ENCODE measurements at regions not wholly inside any gene's neighbourhood (a gene's known extent, or its start where the extent isn't known, plus 50 kb on each side); places are given as distances from the start of the nearest gene placed in this dataset.
"Not testable (repeated sequence)": the region's sequence is repeated elsewhere in the genome, so short reads cannot be mapped to it uniquely, and the experiment has no call there.

DNA sequence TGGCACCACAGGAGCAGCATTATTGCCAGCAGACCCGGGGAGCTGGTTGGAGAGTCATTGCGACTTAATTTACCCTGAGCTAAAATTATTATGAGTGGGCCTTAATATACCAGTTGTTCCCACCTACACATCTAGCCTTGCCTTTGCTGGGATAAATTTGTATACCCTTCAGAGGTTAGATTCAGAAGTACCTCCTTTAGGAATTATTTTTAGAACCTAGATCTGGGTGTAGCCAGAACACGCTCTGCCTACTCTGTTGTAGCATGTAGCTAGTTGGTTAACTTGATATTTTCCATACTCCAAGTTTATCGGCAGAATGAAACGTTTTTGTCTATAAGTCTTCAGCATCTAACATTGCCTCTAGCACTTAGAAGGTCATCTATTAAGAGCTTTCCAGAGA, 65.5 kb upstream of the SEC22B start:
- H3K27me3 Mint-ChIP-seq (ENCODE audit: low read depth); H3K4me1 Mint-ChIP-seq (ENCODE audit: low read depth); H3K27ac Mint-ChIP-seq; H3K9me3 Mint-ChIP-seq; H3K36me3 Mint-ChIP-seq (ENCODE audit: low read depth); intact Hi-C loops (cut with micrococcal nuclease); DNase-seq; CTCF ChIA-PET; H3K4me3 Mint-ChIP-seq: not testable (repeated sequence)

DNA sequence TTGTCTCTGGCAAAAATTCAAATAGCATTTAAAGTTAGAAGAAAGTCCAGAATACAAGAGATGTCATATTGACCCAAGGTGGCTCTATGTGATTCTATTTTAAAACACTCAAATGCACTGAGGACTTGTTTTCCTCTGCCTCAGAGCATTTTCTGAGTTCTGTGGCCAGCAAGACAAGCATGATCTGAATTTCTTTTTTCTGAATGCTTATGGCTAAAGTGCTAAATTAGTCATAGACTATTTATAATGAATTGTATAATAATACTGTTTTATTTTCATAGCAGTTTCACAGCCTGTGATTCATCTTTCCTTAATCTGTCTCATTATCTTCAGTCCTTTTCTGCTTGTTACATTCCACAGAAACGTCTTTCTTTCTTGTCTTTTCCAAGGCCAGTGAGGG, 63.9 kb upstream of the SEC22B start:
- H3K27ac Mint-ChIP-seq; H3K4me3 Mint-ChIP-seq; intact Hi-C loops (cut with micrococcal nuclease); H3K9me3 Mint-ChIP-seq; CTCF ChIA-PET; H3K36me3 Mint-ChIP-seq (ENCODE audit: low read depth); H3K27me3 Mint-ChIP-seq (ENCODE audit: low read depth); DNase-seq; H3K4me1 Mint-ChIP-seq (ENCODE audit: low read depth): not testable (repeated sequence)

DNA sequence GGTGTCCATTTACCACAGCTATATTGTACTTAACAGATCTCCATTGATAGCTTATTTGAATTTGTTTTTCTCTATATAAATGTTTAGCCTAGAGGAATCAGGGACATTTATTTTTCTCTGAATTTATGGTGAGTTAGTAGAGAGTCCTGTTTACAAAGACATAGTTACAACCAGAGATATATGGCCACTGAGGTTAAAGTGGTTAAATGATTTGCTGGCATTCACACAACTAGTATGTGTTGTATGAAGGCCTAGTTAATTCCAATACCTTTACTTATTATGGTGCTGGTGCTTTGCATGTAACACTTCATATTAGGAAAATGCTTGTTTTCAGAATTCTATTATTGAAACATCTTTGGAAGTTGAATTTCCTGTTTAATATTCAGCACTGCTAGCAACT, 63.0 kb upstream of the SEC22B start:
- H3K9me3 Mint-ChIP-seq; H3K4me1 Mint-ChIP-seq (ENCODE audit: low read depth); H3K27ac Mint-ChIP-seq; DNase-seq; CTCF ChIA-PET; intact Hi-C loops (cut with micrococcal nuclease); H3K27me3 Mint-ChIP-seq (ENCODE audit: low read depth); H3K36me3 Mint-ChIP-seq (ENCODE audit: low read depth); H3K4me3 Mint-ChIP-seq: not testable (repeated sequence)

DNA sequence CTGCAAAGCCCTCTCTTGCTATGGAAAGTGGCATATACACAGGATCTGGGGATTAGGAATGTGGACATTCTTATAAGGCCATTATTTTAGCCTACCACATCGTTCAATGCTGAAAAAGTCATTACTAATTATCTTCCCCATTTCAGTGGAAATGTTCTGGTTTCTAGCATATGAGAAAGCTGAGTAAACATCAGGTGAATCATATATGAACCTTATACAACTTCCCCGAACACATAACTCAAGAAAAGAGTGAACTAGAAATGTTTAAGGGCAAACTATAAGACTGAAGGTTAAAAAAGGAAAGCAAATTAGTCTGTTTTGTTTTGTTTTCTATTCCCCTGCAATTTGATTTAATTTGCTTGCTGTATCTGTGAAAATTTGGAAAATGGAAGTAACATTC, 62.5 kb upstream of the SEC22B start:
- H3K27ac Mint-ChIP-seq; intact Hi-C loops (cut with micrococcal nuclease); H3K4me1 Mint-ChIP-seq (ENCODE audit: low read depth); H3K9me3 Mint-ChIP-seq; H3K27me3 Mint-ChIP-seq (ENCODE audit: low read depth); H3K36me3 Mint-ChIP-seq (ENCODE audit: low read depth); CTCF ChIA-PET; DNase-seq; H3K4me3 Mint-ChIP-seq: not testable (repeated sequence)

DNA sequence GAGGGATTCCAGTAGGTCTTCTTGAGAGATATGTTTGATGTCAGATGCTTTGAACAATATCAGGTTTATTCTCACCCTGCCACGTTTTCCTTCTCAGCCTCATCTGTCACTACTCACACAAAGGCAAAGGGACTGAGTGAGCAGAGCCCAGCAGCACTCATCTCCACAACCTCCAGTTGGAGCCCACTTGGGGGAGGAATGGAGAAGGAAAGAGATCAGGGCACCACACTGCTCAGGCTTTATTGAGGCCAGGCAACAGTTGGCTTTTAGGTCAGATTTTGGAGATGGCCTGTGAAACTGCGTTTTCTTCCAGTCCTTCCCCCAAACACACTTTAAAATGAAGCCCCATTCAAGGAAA, 57.3 kb upstream of the SEC22B start:
- H3K9me3 Mint-ChIP-seq; intact Hi-C loops (cut with micrococcal nuclease); H3K36me3 Mint-ChIP-seq (ENCODE audit: low read depth); H3K27me3 Mint-ChIP-seq (ENCODE audit: low read depth); CTCF ChIA-PET; H3K4me1 Mint-ChIP-seq (ENCODE audit: low read depth); DNase-seq; H3K4me3 Mint-ChIP-seq; H3K27ac Mint-ChIP-seq: not testable (repeated sequence)

DNA sequence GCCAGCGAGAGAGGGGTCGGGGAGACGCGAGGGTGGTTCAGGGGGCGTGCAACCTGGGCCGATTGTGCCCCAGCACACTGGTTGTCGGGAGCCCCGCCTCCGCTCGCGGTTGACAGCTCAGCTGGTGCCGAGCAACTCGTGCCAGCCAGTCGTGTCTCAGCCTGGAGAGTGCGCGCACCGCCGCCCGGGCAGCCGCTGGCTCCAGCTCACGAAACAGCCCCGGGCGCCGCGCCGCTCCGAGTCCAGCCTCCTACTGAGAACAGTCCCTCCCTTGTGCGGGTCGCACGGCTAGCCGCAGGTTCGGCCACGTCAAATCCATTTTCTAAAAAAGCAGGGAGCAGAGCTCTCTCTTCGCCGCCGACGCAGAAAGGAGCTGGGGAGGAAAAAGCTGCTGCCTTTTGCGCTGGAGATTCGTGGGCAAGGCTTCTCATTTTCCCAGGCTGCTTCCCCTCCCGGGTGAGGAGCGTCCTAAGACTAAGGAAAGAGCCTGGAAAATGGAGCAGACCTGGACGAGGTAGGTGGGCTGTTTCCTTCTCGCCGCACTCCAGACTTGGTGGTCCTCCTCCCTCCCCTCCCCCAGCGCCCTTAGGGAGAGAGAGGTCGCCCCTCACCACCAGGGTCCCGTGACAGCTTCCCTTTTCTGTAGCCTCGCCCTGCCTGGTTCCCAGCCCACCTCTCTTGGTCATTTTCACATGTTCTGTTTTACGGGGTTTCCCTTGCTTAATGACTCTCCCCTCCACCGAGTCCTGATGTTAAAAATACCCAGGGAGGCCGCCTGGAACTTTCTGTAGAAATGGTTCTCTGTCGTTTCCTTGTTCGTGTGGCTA, 56.7 kb upstream of the SEC22B start:
- H3K36me3 Mint-ChIP-seq (ENCODE audit: low read depth); DNase-seq; H3K27me3 Mint-ChIP-seq (ENCODE audit: low read depth); H3K27ac Mint-ChIP-seq; intact Hi-C loops (cut with micrococcal nuclease); H3K4me1 Mint-ChIP-seq (ENCODE audit: low read depth); H3K9me3 Mint-ChIP-seq; CTCF ChIA-PET; H3K4me3 Mint-ChIP-seq: not testable (repeated sequence)

DNA sequence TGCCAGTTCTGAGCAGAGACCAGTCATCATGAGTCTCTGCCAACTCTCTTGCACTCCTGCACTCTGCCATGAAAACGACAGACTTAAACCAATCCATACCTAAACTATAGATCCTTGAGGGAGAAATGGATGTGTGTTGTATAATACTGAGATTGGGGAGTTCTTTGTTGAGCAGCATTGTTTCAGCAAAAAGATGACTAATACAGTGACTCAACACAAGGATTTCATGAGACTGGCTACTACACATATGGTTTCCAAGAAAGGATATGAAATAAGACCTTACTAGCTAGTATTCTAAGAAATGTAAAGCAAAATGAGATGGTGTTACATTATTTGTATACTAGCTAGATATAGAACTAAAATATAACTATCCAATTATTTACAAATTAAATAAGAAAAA, 53.5 kb upstream of the SEC22B start:
- CTCF ChIA-PET; H3K9me3 Mint-ChIP-seq; H3K4me1 Mint-ChIP-seq (ENCODE audit: low read depth); H3K4me3 Mint-ChIP-seq; DNase-seq; intact Hi-C loops (cut with micrococcal nuclease); H3K27me3 Mint-ChIP-seq (ENCODE audit: low read depth); H3K27ac Mint-ChIP-seq; H3K36me3 Mint-ChIP-seq (ENCODE audit: low read depth): not testable (repeated sequence)
